ENCODE measurements at regions not wholly inside any gene's neighbourhood (a gene's known extent, or its start where the extent isn't known, plus 50 kb on each side); places are given as distances from the start of the nearest gene placed in this dataset.

DNA sequence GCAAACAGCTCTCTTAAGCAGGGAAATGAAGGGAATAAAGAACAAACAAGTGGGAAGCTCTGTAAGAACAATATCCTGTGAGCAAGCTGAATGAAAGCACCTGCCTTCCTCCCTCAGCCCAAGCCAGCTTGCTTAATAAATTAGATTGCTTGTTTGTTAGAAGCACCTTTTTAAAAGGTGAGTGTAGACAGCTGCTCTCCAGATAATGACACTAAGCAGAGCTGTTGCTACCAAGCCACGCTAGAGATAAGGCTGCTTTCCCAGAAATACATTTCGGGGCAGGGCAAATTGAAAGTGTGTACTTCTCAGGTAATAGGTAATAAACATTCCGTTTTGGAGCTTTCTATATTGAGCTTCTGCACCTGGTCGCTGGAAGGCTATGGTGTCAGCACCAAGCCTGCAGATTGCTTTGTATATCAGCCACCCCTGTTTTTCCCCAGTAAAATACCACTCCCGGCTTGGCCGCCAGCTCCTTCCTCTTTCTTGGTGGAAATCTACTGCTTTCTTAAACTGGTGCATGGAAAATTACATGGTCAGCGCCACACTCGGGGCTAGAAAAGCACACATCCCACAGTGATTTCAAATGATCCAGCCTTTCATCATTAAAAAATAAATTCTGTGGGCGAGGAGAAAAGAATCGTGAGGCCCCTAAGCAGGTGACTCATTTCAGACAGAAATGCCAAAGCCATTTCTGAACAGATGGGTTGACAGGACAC lies 151.3 kb downstream of the ETS2 start:
- peak; percentile 54 for DNase-seq
- intact Hi-C loops (cut with DNase I) = no loop called here
- peak in 1 of 2 donors; percentile 5 for ATAC-seq

DNA sequence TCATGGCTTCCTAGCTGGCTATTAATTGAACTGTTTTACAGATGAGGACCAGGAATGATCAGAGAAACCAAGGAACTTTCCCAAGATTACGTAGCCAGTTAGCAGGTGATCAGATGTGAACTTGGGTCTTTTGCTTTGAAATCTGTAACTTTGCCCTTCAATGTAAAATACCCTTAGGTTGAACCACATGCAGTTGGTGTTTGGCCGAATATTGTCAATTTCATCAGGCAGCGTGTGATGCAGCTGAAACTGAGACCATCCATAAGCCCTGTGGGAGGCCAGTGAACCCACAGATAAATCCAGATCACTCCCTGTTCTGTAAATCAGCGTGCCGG lies 150.8 kb downstream of the ETS2 start:
- DNase-seq = no peak
- intact Hi-C loops (cut with DNase I) = no loop called here
- no peak for ATAC-seq

GRCh38 chr21:38956007-38956406 lies 150.3 kb downstream of the ETS2 start:
- ATAC-seq (no peak), DNase-seq (no peak)
- intact Hi-C loops (cut with DNase I) = no loop called here

DNA sequence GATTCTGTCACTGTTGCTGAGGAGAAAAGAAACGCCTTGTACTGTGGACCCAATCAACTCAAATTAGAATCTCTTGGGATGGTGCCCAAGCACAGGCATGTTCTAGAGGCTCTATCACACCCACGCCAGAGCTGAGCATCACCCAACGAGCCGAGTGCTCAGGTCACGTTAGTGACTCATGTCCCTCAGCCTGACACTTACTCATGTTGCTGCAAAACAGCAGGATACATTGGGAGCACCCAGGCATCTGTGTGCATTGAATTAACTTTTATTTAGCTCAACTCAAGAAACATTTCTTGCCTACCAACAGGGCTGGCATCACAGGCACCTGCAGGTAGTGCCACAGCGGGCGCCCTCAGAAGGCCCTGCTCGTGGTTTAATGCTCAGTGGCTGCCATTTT lies 149.8 kb downstream of the ETS2 start:
- DNase-seq (peak; percentile 66), ATAC-seq (peak; percentile 74 to 75)
- intact Hi-C loops (cut with DNase I) = no loop called here

DNA sequence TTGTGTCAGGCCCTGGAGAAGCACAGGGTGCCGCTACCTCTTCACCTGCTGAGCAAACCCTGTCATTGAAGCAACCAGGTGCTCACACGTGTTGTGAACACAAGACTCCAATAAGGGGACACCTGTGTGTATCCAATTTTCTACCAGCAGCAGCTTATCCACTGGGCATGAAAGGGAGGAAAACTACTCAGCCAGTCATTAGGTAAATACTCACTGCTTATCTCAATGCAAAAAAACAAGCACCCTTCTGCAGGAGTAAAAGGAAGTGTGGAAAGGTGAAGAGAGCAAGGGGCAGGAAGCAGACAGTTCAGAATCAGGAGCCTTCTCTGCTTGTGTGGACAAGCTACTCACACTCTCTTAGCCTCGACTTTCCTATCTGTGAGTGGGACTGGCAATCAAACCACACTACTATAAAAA lies 148.9 kb downstream of the ETS2 start:
- DNase-seq (no peak), ATAC-seq (no peak)
- intact Hi-C loops (cut with DNase I) = no loop called here

DNA sequence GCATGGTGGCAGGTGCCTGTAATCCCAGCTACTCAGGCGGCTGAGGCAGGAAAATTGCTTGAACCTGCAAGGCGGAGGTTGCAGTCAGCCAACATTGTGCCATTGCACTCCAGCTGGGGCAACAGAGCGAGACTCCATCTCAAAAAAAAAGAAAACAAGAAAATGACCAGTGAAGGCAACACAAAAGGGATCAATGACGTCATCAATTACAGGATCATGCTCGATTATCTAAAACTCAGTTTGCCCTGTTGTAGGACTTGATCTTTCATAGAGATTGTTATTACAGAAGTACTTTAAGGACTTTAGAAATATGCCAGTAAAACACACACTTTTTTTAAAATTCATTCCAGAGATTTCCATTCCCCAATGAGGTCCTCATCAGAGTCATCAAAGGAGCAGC lies 147.8 kb downstream of the ETS2 start:
- ATAC-seq (no peak), DNase-seq (no peak)
- intact Hi-C loops (cut with DNase I) = no loop called here

- DNase-seq (no peak), ATAC-seq (no peak)
- intact Hi-C loops (cut with DNase I) = no loop called here
Measured at GRCh38 chr21:38952890-38953289, 147.2 kb downstream of the ETS2 start.

GRCh38 chr21:38951095-38951730 lies 145.5 kb downstream of the ETS2 start:
- intact Hi-C loops (cut with DNase I) = no loop called here
- DNase-seq = no peak
- ATAC-seq = no peak

DNA sequence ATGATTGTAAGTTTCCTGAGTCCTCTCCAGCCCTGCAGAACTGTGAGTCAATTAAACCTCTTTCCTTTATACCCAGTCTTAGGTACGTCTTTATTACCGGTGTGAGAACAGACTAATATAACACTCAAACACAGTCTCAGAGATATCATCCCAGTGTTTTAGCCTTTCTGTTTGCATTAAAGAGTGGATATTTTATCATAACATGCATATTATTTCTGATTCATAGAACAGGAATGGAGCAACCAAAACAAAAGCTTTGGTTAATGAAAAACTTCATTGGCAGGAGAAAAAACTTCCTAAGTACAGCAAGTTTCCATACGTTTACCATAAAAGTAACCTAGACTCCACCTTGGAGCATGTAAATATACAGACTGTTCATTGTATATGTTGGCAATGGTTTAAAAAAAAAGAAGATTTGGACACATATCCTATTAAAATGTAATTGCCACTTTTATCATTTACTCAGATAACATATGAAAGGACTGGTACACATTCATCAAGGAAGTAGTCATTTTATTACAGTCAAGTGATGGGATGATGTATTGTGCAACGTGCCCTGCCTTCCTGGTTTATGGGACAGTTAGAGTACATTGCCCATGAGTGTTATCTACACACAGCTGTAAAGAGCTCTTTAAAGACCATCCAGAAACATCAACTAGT lies 144.8 kb downstream of the ETS2 start:
- no peak for ATAC-seq
- no peak for DNase-seq
- intact Hi-C loops (cut with DNase I) = no loop called here

- ATAC-seq (no peak), DNase-seq (no peak)
- intact Hi-C loops (cut with DNase I) = no loop called here
Measured at GRCh38 chr21:38949070-38949380, 143.3 kb downstream of the ETS2 start.

GRCh38 chr21:38948377-38949069 lies 142.8 kb downstream of the ETS2 start:
- intact Hi-C loops (cut with DNase I) = no loop called here
- no peak for ATAC-seq

GRCh38 chr21:38945545-38946245 lies 140.0 kb downstream of the ETS2 start:
- ATAC-seq (no peak), DNase-seq (no peak)
- intact Hi-C loops (cut with DNase I) = no loop called here

More at GRCh38 chr21:38948377-38949069, 142.8 kb downstream of the ETS2 start:
- no peak for DNase-seq

DNA sequence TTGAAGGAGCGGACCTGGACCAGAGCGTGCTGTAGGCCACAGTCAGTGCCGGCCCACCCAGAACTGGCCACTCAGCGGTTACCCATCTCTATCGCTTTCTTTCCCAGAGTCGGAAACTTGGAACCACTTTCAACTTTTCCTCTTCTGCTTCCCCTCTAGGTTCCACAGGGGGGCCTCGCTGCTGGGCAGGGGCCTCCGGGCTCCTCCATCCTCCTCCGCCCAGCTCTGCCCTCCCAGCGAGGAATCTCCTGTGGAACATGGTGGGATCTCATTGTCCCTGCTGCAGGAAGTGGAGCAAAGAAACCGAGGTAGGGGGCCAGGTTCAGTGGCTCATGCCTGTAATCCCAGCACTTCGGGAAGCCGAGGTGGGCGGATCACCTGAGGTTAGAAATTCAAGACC lies 139.2 kb downstream of the ETS2 start:
- DNase-seq (no peak), ATAC-seq (no peak)
- intact Hi-C loops (cut with DNase I) = no loop called here

- intact Hi-C loops (cut with DNase I) = no loop called here
- no peak for ATAC-seq
Measured at GRCh38 chr21:38944402-38944801, 138.7 kb downstream of the ETS2 start.

DNA sequence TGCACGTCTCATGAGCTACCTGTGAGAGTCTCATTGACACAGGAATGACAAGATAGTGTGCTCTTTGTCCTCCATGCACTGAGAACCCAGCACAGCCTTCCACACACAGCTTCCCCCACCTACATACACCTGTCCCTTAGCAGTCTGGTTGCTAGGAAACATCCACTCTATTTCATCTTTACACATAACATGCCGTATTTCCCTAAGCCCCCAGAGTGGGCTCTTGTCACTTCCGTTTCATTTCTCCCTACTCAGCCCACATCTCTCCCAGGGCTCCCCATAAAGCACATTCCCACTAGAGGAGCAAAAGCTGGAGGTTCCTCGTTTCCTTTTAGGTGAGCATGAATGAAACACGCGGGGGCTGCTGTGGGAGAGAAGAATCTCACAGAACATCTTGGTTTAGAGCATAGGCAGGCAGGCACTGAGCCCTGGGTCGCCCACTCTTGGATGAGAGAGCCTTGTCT lies 137.1 kb downstream of the ETS2 start:
- ATAC-seq (no peak), DNase-seq (no peak)
- intact Hi-C loops (cut with DNase I) = no loop called here

More at GRCh38 chr21:38944402-38944801, 138.7 kb downstream of the ETS2 start:
- DNase-seq = no peak

- no peak for ATAC-seq
- no peak for DNase-seq
- intact Hi-C loops (cut with DNase I) = no loop called here
Measured at GRCh38 chr21:38938769-38939168, 133.0 kb downstream of the ETS2 start.

DNA sequence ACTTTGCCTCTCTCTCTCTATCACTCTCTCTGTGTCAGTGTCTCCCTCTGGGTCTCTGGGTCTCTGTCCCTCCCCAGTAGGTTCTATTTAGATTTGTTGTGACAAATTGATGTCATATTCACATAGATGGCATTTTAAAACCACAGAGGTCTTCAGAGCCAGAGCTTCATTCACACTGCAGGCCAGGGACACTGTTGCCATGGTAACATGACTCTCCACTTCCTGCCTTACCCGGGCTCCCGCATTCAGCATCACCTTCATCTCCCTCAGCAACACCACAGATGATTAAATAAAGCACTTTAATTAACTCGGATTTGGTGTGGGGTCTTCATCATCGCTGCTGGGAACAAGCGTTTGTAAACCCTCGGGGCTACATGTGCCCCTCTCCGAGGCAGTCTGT lies 132.6 kb downstream of the ETS2 start:
- no peak for ATAC-seq
- no peak for DNase-seq
- intact Hi-C loops (cut with DNase I) = no loop called here

GRCh38 chr21:38937844-38938243 lies 132.1 kb downstream of the ETS2 start:
- DNase-seq (no peak), ATAC-seq (no peak)
- intact Hi-C loops (cut with DNase I) = no loop called here

DNA sequence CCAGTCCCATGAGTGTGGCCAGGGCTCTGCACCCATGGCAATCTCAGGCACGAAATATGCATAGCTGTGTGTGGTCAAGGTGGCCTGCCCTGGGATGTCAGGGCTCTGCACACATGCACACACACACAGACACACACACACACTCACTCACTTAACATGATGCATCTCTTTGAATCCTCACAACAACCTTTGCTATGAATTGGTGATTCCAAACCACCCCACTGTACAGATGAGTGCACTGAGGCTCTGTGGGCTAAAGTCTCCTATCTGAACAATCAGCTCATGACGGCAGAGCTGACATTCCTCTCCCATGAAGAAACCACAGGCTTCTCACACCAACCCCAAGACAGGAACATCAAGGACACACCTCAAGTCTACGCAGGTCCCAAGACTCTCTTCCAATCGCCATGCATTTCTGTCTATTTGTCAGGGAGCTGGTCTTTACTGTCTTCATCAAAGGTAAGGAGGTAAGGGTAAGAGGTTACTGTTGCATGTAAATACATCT lies 131.6 kb downstream of the ETS2 start:
- intact Hi-C loops (cut with DNase I) = no loop called here
- DNase-seq = no peak
- no peak for ATAC-seq

All from left cardiac atrium (tissue), 4 donors.